ENCODE measurements at regions not wholly inside any gene's neighbourhood (a gene's known extent, or its start where the extent isn't known, plus 50 kb on each side); places are given as distances from the start of the nearest gene placed in this dataset.

DNA sequence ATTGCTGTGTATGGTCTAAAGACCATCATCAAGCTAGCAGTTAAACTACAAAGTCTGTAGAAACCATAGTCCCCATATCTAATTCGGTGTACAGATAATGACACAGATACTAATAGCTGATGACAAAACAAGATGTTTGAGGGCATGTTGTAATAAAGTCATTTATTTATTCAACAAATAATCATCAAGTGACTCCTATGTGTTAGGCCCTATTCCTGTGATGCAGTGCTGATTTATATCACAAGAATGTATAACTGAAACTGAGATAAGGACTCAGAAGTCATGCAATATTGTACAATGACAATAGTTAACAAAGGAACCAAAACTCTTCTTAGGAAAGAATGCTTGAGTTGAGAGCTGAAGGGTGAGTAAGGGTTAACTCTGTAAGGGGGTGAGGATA lies 315.0 kb upstream of the NR3C2 start:
- TF ChIP-seq POLR2AphosphoS5 (IDR thresholded peaks at IDR 0.05; ENCODE audit: low read depth, low read length), result no peak
- TF ChIP-seq POLR2A (IDR thresholded peaks at IDR 0.05; ENCODE audit: low read depth, low read length), result no peak
- TF ChIP-seq PAX5 (IDR thresholded peaks at IDR 0.05; ENCODE audit: insufficient read depth, low read length, severe bottlenecking), result no peak
- no peak for TF ChIP-seq TAF1 (IDR thresholded peaks at IDR 0.05; ENCODE audit: low read depth, low read length)
- no peak for TF ChIP-seq SPI1 (IDR thresholded peaks at IDR 0.05; ENCODE audit: low read depth, low read length)
